ENCODE measurements at regions not wholly inside any gene's neighbourhood (a gene's known extent, or its start where the extent isn't known, plus 50 kb on each side); places are given as distances from the start of the nearest gene placed in this dataset.

DNA sequence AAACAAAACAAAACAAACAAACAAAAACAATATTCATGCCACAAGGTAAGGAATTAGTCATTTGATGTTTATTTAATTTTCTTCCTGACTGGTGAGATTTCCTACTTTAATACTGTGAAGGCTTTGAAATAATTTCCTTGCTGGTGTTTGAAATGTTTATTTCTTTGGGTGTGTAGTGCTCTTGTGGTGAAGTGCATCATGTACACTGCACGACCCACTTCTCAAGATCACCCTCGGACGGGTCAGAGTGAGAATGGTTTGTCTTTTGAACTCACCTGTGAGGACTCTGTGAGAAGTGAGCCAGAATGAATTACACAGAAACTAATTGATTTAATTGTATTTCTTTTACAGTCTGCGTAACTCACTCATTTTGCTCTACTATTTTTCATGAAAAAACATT is 1211.5 kb downstream of the SORCS1 start:
- TF ChIP-seq, protein P1, sequence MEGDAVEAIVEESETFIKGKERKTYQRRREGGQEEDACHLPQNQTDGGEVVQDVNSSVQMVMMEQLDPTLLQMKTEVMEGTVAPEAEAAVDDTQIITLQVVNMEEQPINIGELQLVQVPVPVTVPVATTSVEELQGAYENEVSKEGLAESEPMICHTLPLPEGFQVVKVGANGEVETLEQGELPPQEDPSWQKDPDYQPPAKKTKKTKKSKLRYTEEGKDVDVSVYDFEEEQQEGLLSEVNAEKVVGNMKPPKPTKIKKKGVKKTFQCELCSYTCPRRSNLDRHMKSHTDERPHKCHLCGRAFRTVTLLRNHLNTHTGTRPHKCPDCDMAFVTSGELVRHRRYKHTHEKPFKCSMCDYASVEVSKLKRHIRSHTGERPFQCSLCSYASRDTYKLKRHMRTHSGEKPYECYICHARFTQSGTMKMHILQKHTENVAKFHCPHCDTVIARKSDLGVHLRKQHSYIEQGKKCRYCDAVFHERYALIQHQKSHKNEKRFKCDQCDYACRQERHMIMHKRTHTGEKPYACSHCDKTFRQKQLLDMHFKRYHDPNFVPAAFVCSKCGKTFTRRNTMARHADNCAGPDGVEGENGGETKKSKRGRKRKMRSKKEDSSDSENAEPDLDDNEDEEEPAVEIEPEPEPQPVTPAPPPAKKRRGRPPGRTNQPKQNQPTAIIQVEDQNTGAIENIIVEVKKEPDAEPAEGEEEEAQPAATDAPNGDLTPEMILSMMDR (IDR thresholded peaks at IDR 0.05): no peak
- no peak for TF ChIP-seq POLR2A (IDR thresholded peaks at IDR 0.05)

Data from adrenal gland (tissue), 5 donors.